NCI-H2171 (cell line): ENCODE measurements at regions not wholly inside any gene's neighbourhood (a gene's known extent, or its start where the extent isn't known, plus 50 kb on each side); places are given as distances from the start of the nearest gene placed in this dataset.

Source experiments
- DNase-seq: peaks from one replicate; lab custom pipeline; 2025; lab: John Stamatoyannopoulos, UW

- DNase-seq: no peak
These were observed 256.6 kb downstream of the GBA3 start for GRCh38 chr4:22949161-22949855.

DNA sequence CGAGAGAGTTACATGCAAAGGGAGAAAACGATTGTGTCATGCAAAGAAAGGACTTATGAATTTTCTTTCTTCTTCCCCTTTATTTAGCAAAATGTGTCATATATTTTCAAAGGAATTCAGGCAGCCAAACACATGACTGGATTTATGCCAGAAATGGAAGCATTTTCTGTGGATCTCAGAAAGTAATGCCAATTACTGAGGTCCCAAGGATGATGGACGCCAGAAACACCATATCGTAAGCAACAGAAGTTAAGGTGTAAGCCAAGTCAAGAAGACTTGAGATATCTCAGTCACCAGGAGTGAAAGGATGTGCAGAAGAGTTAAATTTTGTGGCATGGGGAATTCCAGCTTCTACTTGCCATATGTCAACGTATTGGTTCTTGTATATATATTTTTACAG, 255.1 kb downstream of the GBA3 start:
- DNase-seq: no peak

DNA sequence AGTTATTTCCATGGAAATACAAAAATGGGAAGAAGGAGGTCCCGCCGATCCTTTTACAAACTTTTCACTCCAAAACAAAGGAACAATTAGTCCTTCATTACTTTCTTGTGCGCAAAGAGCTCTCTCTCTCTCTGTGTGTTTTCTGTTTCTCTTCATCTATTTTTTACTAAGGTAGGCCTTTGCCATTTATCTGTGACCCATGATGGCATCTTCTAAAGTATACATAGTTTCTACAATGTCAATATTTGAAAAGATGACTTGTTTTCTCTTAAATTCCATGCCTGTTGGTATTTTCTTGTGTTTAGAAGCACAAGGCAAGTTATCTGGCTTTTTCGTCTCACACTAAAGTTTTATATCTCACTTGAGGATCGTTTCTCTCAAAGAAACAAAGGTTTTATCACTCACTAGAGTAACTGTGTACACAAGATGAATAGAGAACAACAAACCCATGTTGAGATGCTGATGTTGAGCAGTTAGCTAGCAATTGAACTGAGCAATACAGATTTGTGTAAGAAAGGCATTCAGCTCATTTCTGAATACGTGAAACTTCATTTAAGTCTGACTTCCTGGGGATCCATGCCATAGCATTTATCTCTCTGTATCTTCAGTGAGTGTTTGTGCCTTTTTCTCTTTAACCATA, 250.3 kb downstream of the GBA3 start:
- DNase-seq: no peak

GRCh38 chr4:22941688-22942375, 249.1 kb downstream of the GBA3 start:
- peak; percentile 2 for DNase-seq

DNA sequence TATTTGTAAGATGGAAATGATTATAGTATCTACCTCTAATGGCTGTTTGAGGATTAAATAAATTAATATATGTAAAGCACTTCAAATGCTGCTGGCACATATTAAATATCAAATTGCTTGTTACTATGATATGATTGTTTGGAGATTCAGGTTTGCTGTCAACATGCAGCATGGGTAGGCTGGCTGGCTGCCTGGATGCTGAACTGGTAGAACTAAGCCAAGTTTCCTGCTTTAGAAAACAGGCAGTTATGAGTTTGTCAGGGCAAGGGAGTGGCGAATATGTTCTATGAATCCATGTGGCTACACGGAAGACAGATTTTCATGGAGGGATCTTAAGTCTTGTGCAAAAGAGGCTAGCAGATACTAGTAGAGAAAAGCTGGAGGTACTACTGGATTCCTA, 239.6 kb downstream of the GBA3 start:
- DNase-seq: no peak

DNA sequence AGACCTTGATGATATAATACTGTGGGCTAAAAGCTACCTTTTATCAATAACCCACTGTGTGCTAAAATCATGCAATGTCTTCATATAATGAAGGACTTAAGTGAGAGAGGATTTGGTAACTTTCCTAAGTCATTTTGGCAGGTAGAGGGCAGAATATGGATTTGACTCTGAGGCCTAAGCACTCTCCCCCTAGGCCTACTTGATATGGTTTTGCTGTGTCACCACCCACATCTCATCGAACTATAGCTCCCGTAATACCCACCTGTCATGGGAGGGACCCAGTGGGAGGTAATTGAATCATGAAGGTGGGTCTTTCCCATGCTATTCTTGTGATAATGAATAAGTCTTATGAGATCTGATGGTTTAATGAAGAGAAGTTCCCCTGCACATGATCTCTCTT, 229.7 kb downstream of the GBA3 start:
- no peak for DNase-seq

DNA sequence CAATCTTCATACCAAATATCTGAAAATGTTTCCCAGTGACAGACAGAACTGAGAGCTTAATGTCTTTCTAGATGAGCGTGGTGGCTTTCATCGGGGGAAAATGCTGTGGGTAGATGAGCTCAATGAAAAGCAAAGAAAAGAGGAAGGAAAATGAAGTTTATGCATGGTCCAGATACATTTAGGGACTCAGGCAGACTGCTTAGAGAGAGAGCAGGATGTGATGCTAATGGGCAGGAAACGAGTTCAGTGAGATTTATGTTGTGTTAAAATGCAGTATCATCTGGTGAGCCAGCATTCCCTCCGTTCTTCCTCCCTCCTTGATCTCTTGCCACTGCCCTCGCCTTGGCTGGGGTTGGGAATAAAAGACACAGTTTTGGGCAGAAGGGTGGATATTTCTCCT, 229.2 kb downstream of the GBA3 start:
- no peak for DNase-seq

DNA sequence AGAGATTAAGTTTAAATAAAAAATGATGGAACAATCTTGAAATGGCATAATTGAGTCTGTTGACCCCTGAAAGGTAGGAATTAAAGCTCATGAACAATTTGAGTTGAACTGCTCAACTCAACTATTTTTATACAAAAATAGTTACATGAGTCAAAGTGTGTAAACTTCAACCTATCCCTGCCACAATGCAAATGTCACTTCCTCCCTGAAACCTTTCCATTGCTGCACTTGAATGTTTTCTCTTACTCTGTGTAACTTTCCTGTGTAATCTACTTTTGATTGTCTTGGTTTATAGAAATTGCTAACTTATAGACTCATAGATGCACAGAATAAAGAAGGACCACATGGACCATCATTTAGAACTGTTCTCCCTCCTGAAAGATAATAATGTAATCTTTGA, 218.5 kb downstream of the GBA3 start:
- DNase-seq: no peak

GRCh38 chr4:22910200-22910599, 217.5 kb downstream of the GBA3 start:
- no peak for DNase-seq

GRCh38 chr4:22906045-22906444, 213.3 kb downstream of the GBA3 start:
- DNase-seq: no peak

- no peak for DNase-seq
These were observed 211.2 kb downstream of the GBA3 start for GRCh38 chr4:22903913-22904312.

DNA sequence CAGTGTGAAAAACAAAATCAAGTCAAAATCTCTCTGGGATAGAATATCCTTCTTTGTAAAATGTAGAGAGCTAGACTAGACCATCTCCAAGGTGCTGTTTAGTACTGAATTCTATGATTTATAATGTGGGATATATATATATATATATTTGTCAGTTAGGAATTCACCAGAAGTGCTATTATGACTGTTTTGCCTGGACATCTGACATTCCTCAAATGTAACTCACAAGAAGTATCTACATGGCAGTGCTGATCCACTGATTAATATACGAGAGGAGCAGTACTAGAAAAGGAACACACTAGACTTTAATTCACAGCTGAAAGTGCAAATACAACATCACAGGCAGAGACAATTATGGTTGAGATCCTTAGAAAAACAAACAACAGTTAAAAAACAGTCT, 208.9 kb downstream of the GBA3 start:
- DNase-seq: no peak

DNA sequence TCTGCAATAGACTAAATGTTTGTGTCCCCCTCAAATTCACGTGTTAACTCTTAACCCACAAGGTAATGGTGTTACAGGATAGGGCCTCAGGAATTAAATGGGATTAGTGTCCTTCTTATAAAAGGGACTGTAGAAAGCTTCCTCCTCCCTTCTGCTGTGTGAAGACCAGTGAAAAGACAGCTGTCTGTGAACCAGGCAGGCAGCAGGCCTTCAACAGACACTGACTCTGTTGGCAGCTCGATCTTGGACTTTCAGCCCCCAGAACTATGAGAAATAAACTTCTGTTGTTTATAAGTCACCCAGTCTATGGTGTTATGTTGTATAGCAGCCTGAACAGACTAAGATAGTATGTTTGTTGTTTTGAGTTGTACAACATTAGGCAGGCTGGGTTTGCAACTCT, 208.1 kb downstream of the GBA3 start:
- DNase-seq: no peak

DNA sequence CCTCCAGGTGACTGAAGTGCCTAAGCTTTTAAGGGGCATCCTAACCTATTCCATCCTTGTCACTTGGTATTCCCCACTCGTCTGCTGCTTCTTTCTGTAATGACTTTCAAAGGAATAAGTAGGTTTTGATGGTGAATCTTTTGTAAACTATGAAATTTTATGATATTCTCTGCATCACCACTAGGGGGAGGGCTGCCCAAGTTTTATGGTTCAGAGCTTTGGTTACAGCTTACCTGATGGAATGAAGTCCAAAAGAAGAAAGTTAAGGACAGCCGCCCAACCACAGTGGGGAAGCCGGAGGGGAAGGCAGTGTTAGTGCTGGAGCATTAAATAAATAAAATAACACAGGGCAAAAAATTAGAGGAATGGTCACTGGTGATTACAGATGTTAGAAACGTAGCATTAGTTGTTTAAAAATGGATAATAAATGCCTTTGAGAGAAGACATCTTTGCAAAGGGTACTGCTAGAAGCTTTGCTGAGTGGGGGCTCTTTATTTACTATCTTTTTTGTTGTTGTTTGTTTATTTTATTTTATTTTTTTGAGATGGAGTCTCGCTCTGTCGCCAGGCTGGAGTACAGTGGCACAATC, 204.9 kb downstream of the GBA3 start:
- no peak for DNase-seq

DNA sequence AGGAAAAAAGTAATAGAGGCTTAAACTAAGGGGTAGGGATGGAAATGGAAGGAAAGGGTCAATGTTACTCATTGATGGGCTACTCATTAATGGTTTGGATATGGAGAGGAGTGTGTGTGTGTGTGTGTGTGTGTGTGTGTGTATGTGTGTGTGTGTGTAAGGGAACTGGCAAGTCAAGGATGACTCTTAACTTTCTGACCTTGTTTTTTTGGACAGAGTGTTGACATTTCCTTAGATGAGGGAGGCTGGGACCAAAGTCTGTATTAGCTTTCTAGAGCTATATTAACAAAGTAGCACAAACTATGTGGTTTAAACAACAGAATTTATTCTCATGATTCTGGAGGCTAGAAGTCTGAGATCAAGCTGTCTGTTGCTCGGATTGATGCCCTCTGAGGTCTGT, 202.7 kb downstream of the GBA3 start:
- no peak for DNase-seq

GRCh38 chr4:22884157-22884556, 191.4 kb downstream of the GBA3 start:
- no peak for DNase-seq

DNA sequence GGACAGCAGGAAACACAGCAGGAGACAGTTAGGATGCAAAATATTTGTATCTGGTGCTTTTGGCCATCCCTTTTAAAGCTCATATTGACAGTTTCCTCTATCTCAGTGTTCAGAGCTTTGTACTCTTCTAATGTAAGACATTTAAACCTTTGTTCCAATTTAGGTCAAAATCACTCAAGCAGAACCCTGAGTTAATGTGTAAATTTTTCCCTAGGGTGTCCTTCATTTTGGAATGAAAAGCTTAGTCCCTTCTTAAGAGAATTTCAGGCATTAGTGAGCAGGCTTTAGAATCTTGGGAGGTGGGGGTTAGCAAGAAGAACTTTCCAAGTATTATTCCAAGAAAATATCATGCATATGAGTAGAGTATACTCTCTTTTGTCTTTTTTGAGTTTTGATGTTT, 188.7 kb downstream of the GBA3 start:
- no peak for DNase-seq

GRCh38 chr4:22877486-22878052, 184.8 kb downstream of the GBA3 start:
- no peak for DNase-seq

GRCh38 chr4:22876270-22876669, 183.5 kb downstream of the GBA3 start:
- no peak for DNase-seq

GRCh38 chr4:22875587-22876257, 183.0 kb downstream of the GBA3 start:
- no peak for DNase-seq

DNA sequence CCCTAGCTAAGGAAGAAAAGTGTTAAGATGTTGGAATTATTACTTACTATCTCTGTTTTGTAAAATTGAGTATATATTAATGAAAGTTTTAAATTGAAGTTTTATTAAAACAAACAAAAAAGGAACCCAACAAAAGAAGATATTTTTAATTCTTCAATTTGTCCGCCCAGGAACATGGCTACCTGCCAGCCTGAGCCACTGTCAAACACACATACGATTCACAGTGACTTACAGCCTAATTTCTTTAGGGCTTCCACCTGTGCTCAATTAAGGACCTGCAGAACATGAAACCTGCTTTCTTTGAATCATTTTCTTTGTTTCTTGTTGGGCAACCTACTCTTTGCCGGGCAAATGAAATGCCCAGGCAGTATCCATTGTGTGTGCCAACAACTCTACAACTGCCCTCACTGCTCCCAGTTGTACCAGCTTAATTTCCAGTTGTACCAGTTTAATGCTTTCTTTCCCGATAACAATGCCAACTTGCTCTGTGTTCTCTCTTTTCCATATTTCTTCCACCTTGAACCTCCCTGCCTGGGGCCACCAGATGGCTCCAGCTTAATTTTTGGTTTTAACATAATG, 181.7 kb downstream of the GBA3 start:
- no peak for DNase-seq

DNA sequence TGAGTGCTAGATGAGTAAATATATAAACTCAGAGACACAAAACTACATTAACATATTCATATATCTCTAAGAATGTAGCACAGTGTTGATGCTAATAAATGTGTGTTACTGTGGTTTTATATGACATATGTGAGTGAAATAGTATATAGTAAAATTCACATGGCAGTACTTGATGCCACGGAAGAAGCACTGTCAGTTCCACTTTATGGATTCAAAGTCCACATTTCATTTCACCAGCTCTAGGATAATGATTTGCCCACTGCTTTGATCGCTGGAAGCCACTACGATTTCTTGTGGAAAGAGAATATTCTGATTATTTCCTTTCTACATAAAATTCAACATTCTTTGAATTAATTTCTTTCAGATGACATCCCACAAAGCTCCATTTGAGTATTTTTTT, 181.2 kb downstream of the GBA3 start:
- no peak for DNase-seq
